HG03520 (cell line): ENCODE measurements at regions not wholly inside any gene's neighbourhood (a gene's known extent, or its start where the extent isn't known, plus 50 kb on each side); places are given as distances from the start of the nearest gene placed in this dataset.
"Not testable (repeated sequence)": the region's sequence is repeated elsewhere in the genome, so short reads cannot be mapped to it uniquely, and the experiment has no call there.

Experiments used
- ATAC-seq: cut with Tn5 transposase; IDR thresholded peaks from one replicate; pipeline ENCODE4 v1.9.1; 2021; ENCODE audit warnings: mild to moderate bottlenecking, moderate library complexity; ENCODE audit not compliant: unreplicated experiment

DNA sequence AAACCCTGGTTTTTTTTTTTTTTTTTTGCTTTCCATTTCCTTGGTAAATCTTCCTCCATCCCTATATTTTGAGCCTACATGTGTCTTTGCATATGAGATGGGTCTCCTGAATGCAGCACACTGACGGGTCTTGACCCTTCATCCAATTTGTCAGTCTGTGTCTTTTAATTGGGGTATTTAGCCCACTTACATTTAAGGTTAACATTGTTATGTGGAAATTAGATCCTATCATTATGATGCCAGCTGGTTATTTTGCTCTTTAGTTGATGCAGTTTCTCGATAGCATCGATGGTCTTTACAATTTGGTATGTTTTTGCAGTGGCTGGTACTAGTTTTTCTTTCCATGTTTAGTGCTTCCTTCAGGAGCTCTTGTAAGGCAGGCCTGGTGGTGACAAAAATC lies 603.2 kb upstream of the MAP3K7 start:
- not testable (repeated sequence) for ATAC-seq

DNA sequence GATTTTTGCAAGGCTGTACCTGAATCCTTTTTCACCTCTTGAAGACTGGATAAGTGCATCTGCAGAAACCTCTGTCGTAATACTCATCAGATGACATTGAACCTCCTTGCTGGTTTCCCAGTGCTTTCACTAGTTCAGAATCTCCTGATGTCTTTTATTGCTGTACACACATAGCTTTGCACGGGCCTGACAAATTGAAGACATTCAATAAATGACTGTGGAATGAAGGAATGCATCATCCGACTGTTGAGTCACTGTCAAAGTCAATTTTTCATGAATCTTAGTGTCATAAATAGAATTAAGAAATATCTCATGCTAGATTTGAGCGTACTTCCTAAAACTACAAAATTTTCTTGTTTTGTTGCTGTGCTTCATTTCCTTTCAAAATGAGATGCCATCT lies 598.2 kb upstream of the MAP3K7 start:
- ATAC-seq: no peak

DNA sequence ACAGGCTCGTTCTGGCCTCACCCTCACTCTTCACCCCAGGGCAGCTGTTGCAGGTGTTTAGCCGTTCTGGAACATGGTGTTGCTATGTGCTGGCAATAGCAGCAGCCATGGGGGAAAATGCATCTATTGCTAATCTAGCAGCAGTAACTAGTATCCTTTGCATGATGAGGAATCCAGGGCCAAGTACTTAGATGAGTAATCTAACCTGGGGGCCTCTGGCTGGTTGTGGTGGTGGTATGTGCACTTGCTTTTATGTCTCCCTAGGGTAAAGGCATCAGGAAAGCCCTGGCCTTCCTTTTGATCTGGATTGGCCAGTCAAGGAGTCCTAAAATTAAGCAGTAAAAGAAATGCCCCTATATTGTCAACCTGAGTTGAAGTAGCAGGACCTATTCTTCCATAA lies 594.5 kb upstream of the MAP3K7 start:
- no peak for ATAC-seq

DNA sequence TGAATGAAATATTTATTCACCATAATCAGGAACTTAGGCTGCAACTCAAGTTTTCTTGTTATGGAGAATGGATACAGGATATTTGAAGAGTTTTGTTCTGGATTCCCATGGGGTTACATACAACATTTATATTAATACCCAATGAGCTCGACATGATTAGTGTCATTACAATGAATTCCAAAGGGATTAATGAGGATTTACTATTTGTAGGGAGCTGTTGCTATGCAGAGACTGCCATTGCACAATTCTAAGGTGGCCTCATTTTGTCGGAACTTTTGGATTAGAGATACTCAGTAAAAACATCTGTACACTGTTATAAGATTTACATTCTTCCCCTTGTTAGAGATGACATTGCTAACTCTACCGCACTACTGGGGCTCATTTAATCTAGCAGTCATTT lies 586.8 kb upstream of the MAP3K7 start:
- ATAC-seq: no peak

DNA sequence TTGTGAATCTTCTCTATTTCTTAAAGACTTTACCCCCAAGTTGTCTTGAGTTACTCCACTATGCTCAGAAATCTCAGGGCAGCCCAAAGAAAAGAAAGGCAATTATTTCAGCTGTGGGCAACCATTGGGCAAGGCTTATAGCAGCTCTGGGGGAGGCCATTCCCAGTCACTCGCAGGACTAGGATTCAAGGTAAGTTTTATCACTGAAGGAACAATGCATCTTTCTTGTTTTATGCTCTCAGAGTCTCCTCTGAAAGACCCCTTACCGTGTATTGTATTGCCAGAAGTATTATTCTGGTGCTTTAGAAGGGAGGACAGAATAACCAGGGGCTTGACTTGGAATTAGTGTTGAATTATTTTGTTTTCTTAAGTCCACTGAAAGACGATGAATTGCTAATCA lies 586.3 kb upstream of the MAP3K7 start:
- ATAC-seq: no peak

DNA sequence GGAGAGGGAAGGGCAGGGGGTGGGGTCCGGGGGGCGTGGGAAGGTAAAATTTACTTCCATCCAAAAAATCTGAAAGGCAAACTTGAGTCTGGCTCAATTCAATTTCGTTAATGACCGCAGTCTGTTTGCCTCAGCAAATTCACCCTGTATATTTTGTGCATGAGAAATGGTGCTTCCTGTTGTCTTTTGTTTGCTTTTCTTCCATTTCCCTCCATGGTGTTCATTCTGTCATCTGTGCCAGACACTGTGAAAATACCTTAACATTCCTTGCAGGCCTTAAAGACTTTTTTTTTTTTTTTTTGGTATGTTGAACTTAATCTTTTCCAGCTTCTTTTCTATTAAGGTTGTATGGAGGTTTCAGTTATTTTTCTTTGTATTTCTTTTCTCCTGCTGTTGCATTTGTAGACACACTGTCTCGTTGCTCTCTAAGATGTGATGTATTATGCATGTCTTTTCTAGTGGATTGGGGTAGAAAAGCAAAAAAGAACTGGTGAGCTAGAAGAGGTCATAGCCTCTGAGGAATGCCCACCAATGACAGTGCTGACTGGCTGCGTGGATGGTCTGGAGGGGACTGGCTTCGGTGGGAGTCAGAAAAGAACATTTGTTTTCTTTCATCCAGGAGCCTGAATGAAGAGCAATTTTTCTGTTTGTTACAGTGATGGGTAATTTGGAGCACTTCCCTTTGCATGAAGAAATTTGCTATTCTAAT lies 585.0 kb upstream of the MAP3K7 start:
- ATAC-seq: no peak

DNA sequence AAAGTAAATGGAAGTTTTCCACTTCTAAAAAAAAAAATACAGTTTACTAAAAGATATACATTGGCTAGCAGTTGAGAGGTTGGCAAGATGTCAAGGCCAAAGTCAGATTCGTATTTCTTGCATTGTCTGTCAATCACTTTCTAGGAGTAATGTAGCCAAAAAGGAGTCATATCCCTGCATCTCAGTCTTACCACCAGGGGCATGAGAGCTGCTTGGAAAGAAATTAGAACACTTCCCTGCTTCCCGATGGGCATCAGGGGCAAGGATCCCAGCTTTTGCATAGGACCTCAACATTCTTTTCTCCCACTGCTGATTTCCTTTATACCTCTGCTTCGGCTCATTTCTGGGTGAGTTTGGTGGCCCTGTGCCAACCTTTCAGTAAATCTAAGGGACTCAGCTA lies 581.0 kb upstream of the MAP3K7 start:
- ATAC-seq: no peak

DNA sequence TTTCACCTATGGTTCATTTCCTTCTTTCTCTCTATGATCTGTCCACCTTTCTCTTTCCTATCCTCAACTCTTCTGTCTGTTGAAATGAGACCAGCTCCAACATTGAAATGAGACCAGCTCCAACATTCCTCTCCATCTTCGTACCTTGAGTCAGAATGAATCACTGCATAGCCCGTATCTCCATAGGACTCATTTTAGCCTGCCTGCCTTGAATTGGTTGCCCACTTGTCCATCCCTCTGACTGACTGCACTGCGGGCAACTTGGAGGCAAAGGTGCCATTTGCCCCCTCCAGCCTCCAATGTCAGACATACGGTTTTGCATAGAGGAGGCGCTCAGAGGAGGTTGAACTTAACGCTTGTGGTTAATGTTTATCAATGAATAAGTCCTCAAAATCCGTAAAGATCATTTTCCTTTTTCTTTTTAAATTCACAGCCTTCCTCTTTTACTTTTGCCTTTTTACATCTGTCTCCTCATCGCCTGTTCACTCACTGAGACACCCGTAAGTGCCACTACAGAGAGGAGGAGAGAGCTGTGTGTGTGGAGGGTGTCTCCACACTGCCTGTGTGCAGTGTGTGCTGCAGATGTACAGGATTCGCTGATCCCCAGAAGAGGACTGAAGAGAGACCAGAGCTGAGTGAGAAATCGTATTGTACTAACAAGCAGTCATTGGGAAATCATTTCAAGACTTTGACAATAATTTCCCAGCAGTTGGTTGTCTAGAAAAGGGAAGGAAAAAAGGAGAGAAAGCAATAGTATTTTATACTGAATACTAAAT lies 579.6 kb upstream of the MAP3K7 start:
- ATAC-seq: no peak

DNA sequence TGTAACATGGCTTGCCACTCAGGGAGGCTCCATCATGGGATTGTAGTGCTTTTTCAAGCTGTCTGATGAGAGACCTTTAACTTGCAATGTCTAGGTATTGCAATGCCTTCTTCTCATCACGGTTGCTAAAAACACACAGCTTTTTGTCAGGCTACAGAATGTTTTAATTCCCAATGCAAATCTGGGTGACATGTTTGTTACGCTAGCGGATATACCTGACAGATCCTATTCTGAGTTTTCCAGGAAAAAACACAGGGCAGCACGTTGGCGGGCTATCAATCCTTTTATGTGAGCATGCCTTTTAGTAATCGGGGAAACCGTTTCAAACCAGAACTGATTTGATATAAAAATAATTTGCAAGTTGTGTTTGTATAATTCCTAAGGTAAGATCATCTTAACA lies 577.2 kb upstream of the MAP3K7 start:
- ATAC-seq: no peak

DNA sequence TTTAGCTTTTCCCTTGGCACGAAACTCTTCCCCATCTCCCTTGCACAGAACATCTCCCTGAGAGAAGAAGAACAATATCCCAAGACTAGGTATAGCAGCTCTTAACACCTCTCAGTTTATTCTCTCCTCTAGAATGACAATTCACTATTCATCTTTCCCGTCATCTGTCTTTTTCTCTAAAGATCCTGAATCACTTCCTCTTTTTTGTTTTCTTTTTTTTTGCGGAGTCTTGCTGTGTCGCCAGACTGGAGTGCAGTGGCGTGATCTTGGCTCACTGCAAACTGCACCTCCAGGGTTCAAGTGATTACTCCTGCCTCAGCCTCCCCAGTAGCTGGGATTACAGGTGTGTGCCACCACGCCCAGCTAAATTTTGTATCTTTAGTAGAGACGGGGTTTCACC lies 574.4 kb upstream of the MAP3K7 start:
- ATAC-seq: no peak

DNA sequence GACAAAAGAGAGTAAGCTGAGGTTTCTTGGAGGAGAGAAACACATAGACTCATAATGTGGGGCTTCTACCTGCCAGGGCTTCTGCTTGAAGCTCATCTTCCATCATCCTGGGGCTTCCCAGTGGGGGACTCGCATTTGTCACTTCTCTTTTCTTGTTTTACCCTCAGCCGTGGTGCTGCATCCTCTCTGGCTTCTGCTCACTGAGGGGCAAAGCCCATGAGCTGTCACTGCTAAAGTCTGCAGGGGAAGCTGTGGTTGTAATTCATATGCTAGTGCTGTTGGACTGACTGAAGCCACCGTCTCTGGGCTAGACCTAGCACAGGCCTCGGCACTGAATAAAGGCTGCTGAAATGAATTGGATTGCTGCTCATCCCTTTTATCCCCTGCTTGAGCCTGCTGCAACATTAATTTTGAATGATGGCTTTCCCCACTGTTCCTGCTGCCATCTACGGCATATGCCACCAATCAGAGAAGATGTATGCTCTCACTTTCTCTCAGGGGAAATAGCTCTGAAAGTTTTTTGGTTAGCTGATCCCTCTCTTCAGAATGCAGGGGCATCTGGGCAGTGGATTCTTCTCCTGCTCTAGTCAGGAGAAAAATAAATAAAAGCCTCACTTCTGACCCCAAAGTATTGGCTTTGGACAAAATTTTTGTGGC lies 568.4 kb upstream of the MAP3K7 start:
- ATAC-seq: no peak

DNA sequence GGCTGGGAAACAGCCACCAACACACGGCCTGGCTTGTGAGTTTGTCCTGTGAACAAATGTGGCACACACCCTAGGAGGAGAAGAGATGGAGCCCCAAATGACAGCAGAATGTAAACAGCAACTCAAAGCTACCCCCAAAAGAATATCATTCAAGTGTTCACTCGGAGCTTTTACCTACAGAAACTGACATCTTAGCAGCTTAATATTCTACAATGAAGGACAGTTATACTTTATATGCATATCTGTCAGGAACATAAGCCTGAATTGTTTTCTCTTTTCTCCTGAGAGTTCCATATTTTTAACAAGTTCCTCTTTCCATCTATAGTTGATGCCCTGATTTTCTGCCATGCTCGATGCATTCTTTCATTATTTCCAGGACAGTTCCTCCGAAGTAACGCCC lies 566.0 kb upstream of the MAP3K7 start:
- no peak for ATAC-seq

DNA sequence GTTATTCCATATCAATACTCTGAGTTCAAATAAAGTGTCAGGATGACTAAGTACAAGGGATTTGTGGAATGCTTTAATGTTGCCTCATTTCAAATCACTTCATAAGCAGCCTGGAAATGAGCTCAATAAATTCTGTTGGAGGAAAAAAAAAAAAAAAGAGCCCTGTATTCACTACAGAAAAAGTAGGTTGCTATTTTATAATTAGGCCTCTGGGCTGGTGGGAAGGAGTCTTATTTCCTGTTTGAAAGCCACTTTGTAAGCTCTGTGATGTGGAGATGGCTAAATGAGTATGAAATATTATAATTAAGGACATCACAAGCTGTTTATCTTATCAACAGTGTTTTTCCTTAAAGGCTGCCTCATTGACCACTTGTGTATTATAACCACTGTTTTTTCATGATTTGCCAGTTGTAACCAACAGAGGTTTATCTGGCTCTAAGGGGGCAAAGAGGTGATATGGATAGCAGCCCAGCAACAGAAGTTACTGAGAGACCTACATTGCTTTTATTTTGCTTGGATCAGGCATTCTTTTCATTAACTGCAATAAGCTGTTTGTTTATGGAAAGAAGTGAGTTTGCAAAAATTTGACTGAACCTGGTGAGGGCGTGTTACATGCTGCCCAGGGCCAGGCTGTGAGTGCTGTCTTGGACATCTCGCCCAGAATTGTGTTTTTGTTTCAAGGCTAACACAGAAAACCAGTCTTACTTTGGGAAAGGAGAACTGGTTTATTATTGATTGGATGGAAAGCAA lies 563.3 kb upstream of the MAP3K7 start:
- no peak for ATAC-seq

DNA sequence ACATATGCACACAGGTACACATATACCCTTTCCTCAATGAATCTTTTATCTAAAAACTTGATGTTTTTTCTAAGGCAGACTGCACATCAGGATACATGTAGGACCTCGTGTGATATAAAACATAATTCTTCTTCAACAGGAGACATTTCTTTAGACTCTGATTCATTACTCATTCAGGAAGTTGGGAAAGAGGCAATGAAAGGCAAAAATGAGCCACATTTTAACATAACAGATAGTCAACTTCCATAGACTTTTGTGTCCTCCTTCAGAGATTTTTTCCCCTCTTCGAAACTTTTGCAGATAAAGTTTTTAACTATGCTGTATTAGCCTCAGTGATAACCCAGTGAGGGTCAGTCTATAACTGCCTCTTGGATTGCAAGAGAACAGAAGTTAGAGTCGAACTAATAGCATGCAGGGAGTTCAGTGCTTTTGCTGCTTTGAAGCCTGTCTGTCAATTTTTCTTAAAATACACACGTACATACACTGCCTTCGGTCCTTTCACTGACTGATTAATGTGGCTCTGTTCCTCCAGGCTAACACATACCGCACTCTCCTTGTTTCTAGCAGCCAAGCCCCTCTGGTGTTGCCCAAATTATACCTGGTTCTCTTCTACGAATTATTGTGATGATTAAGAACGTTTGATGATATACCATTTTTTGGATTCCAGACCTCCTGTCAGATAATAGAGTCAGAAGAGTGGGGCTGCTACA lies 562.5 kb upstream of the MAP3K7 start:
- ATAC-seq: no peak

DNA sequence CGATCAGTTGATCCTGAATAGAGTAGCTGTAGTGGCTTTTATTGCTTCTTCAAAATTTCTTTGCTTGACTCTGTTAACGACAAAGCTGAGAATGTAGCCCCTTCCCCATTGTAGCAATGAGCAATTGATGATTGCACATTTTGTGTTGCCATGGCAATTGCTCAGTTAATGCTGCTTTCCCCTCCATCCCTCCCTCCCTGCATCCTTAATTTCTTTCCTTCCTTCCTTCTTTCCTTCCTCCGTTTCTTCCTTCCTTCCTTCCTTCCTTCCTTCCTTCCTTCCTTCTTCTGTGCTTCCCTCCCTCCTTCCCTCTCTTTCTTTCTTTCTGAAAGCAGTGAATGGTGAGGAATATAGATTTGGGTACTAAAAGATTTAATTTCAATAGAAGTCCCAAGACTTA lies 557.3 kb upstream of the MAP3K7 start:
- no peak for ATAC-seq

DNA sequence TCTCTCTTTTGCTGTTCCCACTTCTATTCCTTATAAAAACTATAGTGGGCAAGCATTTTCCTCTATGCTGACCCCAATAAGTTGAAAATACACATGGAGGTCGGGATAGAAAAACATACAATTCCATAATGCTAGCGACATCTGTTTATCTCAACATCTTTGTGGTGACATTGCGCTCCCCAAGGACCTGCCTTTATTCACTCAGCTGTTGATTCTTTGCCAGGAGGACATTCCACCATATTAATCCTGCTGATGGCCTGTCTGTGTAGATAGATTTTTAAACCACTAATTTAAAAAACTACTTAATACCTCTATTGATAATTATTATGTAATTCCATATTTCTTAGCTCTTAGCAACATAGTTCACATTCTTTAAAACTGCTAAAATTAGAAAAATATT lies 555.3 kb upstream of the MAP3K7 start:
- ATAC-seq: no peak

DNA sequence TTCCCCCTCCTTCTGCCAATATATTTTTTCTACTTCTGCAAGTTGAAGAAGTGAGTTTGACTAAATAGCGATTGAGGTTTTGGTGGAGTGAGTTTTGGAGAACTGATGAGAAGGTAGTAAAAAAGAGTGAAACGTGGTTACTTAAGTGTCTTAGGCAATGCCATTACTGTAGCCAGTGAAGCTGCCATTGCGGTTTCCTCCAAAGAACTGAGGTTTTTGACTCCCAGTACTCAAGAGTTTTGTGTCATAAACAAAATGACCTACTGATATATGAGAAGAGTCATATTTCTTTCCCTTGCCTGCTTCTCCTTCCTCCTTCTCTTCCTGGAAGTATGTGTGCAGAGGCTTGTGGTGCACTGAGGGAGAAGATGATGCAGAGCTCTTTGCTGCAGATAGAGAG lies 554.5 kb upstream of the MAP3K7 start:
- ATAC-seq: no peak

DNA sequence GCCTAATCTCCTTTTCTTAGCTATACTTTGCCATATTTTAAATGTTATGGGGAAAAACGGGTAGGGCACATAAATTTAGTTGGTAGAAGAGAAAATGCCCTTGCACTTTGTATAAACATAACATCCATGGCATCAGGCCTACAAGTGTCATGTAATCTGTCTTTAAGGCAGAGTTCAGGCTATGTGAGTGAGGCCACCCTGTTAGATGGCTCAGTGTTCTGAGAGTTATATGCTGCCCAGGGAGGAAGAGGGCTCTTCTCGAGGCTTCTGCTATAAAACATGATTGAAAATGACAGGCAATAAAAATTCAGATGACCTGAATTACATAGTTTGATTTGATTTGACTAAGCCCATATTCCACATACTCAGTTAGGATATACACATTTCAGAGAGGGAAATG lies 553.6 kb upstream of the MAP3K7 start:
- no peak for ATAC-seq

DNA sequence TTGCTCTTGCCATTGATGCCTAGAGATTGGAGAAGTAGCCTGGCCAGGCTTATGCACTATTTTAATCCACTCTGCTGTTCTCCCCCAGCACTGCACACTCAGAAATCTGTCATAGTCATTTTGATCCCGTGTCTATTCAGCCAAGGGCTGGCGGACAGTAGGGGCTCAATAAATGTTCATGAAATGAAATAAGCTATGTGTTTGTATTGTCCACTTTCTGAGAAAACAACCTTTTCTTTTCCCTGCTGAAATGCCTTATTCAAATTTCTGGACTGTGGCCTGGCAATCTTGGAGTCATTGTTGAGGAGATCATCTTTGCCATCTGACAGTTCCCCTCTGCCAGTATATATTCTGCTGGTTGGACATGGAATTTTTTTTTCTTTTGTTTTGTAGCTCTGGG lies 550.4 kb upstream of the MAP3K7 start:
- ATAC-seq: no peak

DNA sequence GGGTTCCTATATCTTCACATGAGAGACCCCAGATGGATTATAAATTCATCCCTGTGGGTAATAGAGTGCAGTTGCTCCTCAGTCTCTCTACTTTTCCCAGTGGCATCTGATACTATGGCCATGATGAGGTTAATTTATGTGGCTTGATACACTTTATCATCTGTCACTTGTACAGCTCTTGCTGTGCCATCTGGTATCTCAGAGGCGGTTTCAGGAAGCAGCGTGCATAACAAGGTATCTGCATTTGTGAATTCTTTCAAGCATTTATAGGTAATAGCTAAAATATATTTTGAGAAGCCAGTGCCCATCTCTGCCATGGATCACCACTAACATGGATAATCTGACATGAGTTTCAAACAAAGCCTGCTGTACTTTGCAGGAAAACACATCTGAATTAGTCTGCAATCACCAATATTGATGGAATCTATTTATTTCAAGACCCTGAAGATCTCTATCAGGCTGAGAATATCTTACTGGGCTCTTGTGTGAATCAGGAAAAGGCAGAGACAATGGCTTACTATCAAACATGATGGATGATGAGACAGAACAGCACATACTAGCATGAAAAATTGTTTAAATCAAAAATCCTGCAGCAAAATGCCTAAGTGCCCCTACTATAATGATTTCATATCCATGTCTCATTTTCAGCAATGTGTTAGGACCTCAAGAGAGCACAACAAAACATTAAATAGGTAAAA lies 548.7 kb upstream of the MAP3K7 start:
- no peak for ATAC-seq
